Stimulated activated CD8-positive, alpha-beta memory T cell treated with anti-CD3 and anti-CD28 coated beads, Interleukin-2, amount 100 ng/mL, for 1 hour (primary cell): ENCODE measurements at regions not wholly inside any gene's neighbourhood (a gene's known extent, or its start where the extent isn't known, plus 50 kb on each side); places are given as distances from the start of the nearest gene placed in this dataset.
"Not testable (repeated sequence)": the region's sequence is repeated elsewhere in the genome, so short reads cannot be mapped to it uniquely, and the experiment has no call there.

ENCODE experiments used
- DNase-seq, 2 donors: peaks; one replicate each; pipeline ENCODE4 v3.0.0-alpha.2; 2020; ENCODE audit warnings: low read depth in 2 of 2

GRCh38 chr16:26981266-26981938 lies 85.3 kb upstream of the C16orf82 start:
- DNase-seq, result no peak

- DNase-seq, result no peak
These were observed 84.3 kb upstream of the C16orf82 start for GRCh38 chr16:26982422-26982821.

- DNase-seq, result no peak
These were observed 83.3 kb upstream of the C16orf82 start for GRCh38 chr16:26983426-26983825.

GRCh38 chr16:26985100-26986065 lies 81.3 kb upstream of the C16orf82 start:
- DNase-seq, result no peak

- DNase-seq, result no peak
These were observed 79.1 kb upstream of the C16orf82 start for GRCh38 chr16:26987597-26988010.

GRCh38 chr16:26988186-26988585 lies 78.5 kb upstream of the C16orf82 start:
- DNase-seq, result no peak

GRCh38 chr16:26990384-26991120 lies 76.2 kb upstream of the C16orf82 start:
- not testable (repeated sequence) for DNase-seq

GRCh38 chr16:26992666-26993349 lies 73.9 kb upstream of the C16orf82 start:
- no peak for DNase-seq

- DNase-seq, result no peak
These were observed 73.2 kb upstream of the C16orf82 start for GRCh38 chr16:26993511-26993910.

GRCh38 chr16:26993963-26994362 lies 72.8 kb upstream of the C16orf82 start:
- DNase-seq, result no peak

GRCh38 chr16:26995522-26995921 lies 71.2 kb upstream of the C16orf82 start:
- no peak for DNase-seq

- no peak for DNase-seq
These were observed 61.3 kb upstream of the C16orf82 start for GRCh38 chr16:27005386-27005785.
